CD14-positive monocyte (primary cell): ENCODE measurements at regions not wholly inside any gene's neighbourhood (a gene's known extent, or its start where the extent isn't known, plus 50 kb on each side); places are given as distances from the start of the nearest gene placed in this dataset.

ENCODE experiments used
- DNase-seq, 3 donors: peaks; one replicate each; pipeline ENCODE4 v3.0.0-alpha.2; 2011 to 2022
- H2AFZ ChIP-seq: 2 replicates; pipeline ENCODE4 v1.6.0; 2012; ENCODE audit warnings: mild to moderate bottlenecking, low read depth, low read length, inconsistent platforms; ENCODE audit not compliant: insufficient read depth, poor library complexity, severe bottlenecking
- H3K27ac ChIP-seq, 2 donors: 1 replicate in 1 of 2; 2 replicates in 1 of 2; pipeline ENCODE4 v1.5.1; 2012 to 2013; ENCODE audit warnings: low read length in 2 of 2, control low read depth in 1 of 2, inconsistent platforms in 1 of 2, low read depth in 1 of 2, mild to moderate bottlenecking in 1 of 2
- H3K27me3 ChIP-seq, 2 donors: one replicate each; pipeline versions ENCODE4 v1.6.0 to v1.6.1; 2011 to 2013; ENCODE audit warnings: low read length in 2 of 2; ENCODE audit not compliant: control insufficient read depth in 2 of 2, insufficient read depth in 2 of 2
- H3K36me3 ChIP-seq, 2 donors: replicated peaks in 1 of 2; 1 replicate in 1 of 2; 2 replicates in 1 of 2; pipeline versions ENCODE4 v1.5.1 to v1.6.1; 2012 to 2013; ENCODE audit warnings: low read length in 2 of 2, control low read depth in 1 of 2, inconsistent platforms in 1 of 2, mild to moderate bottlenecking in 1 of 2; ENCODE audit not compliant: insufficient read depth in 2 of 2, control insufficient read depth in 1 of 2
- H3K4me1 ChIP-seq, 2 donors: 1 replicate in 1 of 2; 2 replicates in 1 of 2; pipeline versions ENCODE4 v1.5.1 to v1.6.1; 2012 to 2013; ENCODE audit warnings: low read length in 2 of 2, control low read depth in 1 of 2, inconsistent platforms in 1 of 2, mild to moderate bottlenecking in 1 of 2, moderate library complexity in 1 of 2; ENCODE audit not compliant: insufficient read depth in 2 of 2, control insufficient read depth in 1 of 2
- H3K4me2 ChIP-seq: replicated peaks from 2 replicates; pipeline ENCODE3; 2012; ENCODE audit warnings: low read length, moderate library complexity, mild to moderate bottlenecking; ENCODE audit not compliant: poor library complexity, severe bottlenecking; ENCODE audit errors: extremely low read depth
- H3K4me3 ChIP-seq, 3 experiments: fragments of 200-600 bp in 1 of 3; sonication (generic) in 1 of 3; replicated peaks in 1 of 3; 1 replicate in 2 of 3; 2 replicates in 1 of 3; pipeline ENCODE4 v1.5.1; 2011 to 2013; ENCODE audit warnings: low read length in 3 of 3, mild to moderate bottlenecking in 3 of 3, control low read depth in 2 of 3, low read depth in 2 of 3, inconsistent platforms in 1 of 3, moderate library complexity in 1 of 3
- H3K79me2 ChIP-seq: 2 replicates; pipeline ENCODE4 v1.6.0; 2012; ENCODE audit warnings: mild to moderate bottlenecking, control low read depth, inconsistent platforms, low read length, moderate library complexity; ENCODE audit not compliant: insufficient read depth
- H3K9ac ChIP-seq: 2 replicates; pipeline ENCODE4 v1.6.0; 2017; ENCODE audit warnings: low read length, mild to moderate bottlenecking; ENCODE audit not compliant: insufficient read depth, poor library complexity, severe bottlenecking
- H3K9me3 ChIP-seq, 2 donors: replicated peaks in 1 of 2; 1 replicate in 1 of 2; 2 replicates in 1 of 2; pipeline versions ENCODE4 v1.5.1 to v1.6.1; 2012 to 2013; ENCODE audit warnings: low read length in 2 of 2, control low read depth in 1 of 2; ENCODE audit not compliant: control insufficient read depth in 1 of 2, insufficient read depth in 1 of 2
- H4K20me1 ChIP-seq: 2 replicates; pipeline ENCODE4 v1.6.0; 2012; ENCODE audit warnings: mild to moderate bottlenecking, low read length, control low read depth, moderate library complexity; ENCODE audit not compliant: insufficient read depth
- H3K27ac Mint-ChIP-seq, 7 donors: one replicate each; pipeline ENCODE4 v1.8.0; 2020; ENCODE audit warnings: mild to moderate bottlenecking in 7 of 7, mixed read lengths in 7 of 7, moderate library complexity in 6 of 7, inconsistent platforms in 2 of 7
- H3K27me3 Mint-ChIP-seq, 3 donors: one replicate each; pipeline ENCODE4 v1.8.0; 2021 to 2022; ENCODE audit warnings: low read depth in 3 of 3, mild to moderate bottlenecking in 3 of 3, mixed read lengths in 3 of 3, moderate library complexity in 3 of 3, inconsistent platforms in 1 of 3
- H3K36me3 Mint-ChIP-seq, 2 donors: one replicate each; pipeline ENCODE4 v1.8.0; 2020; ENCODE audit warnings: mixed read lengths in 2 of 2, inconsistent platforms in 1 of 2, mild to moderate bottlenecking in 1 of 2
- H3K4me1 Mint-ChIP-seq: one replicate; pipeline ENCODE4 v1.8.0; 2020; ENCODE audit warnings: mild to moderate bottlenecking, mixed read lengths
- H3K4me3 Mint-ChIP-seq, 2 donors: one replicate each; pipeline ENCODE4 v1.8.0; 2020; ENCODE audit warnings: mild to moderate bottlenecking in 2 of 2, mixed read lengths in 2 of 2, moderate library complexity in 1 of 2
- H3K9me3 Mint-ChIP-seq, 7 donors: one replicate each; pipeline ENCODE4 v1.8.0; 2020 to 2022; ENCODE audit warnings: mixed read lengths in 7 of 7, mild to moderate bottlenecking in 6 of 7, moderate library complexity in 6 of 7, inconsistent platforms in 2 of 7
- CTCF ChIP-seq: fragments of 200-600 bp; IDR thresholded peaks from one replicate; pipeline ENCODE4 v1.8.0; 2022; ENCODE audit warnings: antibody characterized with exemption, mild to moderate bottlenecking
- WGBS: methylation state at CpG from one replicate; pipeline ENCODE4 v1.1.5; 2013; ENCODE audit warnings: missing lambda C conversion rate; ENCODE audit not compliant: insufficient coverage; 5-methylcytosine and 5-hydroxymethylcytosine counted together
- intact Hi-C, 2 donors: fragments of 100-400 bp; cut with micrococcal nuclease; formaldehyde crosslinking; loops; one replicate each; pipeline versions ENCODE4 v1.15.0 to v1.15.1; 2023

DNA sequence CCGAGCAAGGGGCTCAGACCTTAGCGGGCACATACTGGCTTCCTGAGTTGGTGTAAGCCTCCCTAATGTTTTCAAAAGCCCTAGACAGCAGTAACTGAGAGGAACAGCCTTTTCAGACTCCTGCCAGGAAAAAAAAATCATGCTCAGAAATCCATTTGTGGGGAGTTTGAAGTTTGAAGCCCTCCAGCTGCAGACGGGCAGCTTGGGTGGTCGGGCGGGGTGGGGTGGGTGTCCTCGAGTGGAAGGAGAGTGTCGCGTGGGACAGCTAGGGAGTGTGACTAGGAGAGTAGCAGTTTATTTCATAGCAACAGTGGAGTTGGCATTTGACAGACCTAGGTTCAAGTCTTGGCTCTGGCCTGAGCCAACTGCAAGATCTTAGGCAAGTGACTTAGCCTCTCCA, 90.7 kb upstream of the PITX1 start:
- H3K4me3 ChIP-seq = no peak overlapping the region
- no peaks in the 10 kb centered on the region for H3K79me2 ChIP-seq
- WGBS = 88% methylated on average over 5 of the region's 8 CpGs
- no peaks in the 10 kb centered on the region for H3K4me1 Mint-ChIP-seq
- H3K9ac ChIP-seq = no peak overlapping the region
- H3K4me3 Mint-ChIP-seq = no peak overlapping the region
- no peaks in the 10 kb centered on the region for H3K36me3 ChIP-seq
- no peak for TF ChIP-seq CTCF
- H3K27ac ChIP-seq = no peak overlapping the region
- no peak overlapping the region for H2AFZ ChIP-seq
- no peak overlapping the region for H3K27ac Mint-ChIP-seq
- H4K20me1 ChIP-seq = no peaks in the 10 kb centered on the region
- no peaks in the 10 kb centered on the region for H3K9me3 Mint-ChIP-seq
- no peak overlapping the region for H3K4me2 ChIP-seq
- no peaks in the 10 kb centered on the region for H3K27me3 ChIP-seq
- DNase-seq = no peak
- no peaks in the 10 kb centered on the region for H3K4me1 ChIP-seq
- intact Hi-C loops = no loop called here
- no peaks in the 10 kb centered on the region for H3K36me3 Mint-ChIP-seq
- no peaks in the 10 kb centered on the region for H3K9me3 ChIP-seq
- H3K27me3 Mint-ChIP-seq = peaks cover 11 to 17% (median 11%) of the 10 kb centered on the region in 3 donors

DNA sequence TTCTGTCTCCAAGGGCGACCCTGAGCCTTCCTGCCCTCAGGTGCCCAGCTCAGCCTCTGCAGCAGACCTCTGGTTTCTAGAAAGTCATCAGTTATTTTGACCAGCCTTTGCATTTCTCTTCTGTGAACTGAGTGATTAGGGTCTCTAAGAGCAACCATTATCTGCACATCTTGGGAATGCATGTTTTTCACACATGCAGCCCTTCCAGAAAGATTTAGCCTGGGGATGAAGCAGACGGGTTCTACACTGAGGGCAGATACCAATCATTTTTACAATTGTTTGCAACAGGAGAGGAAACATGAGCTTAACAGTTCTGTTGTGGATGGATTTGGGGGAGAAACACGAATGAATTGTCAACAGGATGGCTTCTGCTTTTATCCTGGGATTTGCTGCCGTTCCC, 90.1 kb upstream of the PITX1 start:
- no peak overlapping the region for H3K4me2 ChIP-seq
- H2AFZ ChIP-seq = no peak overlapping the region

More for the DNA sequence above, 90.1 kb upstream of the PITX1 start:
- Mint-ChIP-seq H3K27me3 (peaks cover 8 to 14% (median 8%) of the 10 kb centered on the region in 3 donors), H3K4me1 (peaks cover 3% of the 10 kb centered on the region), H3K9me3 (no peaks in the 10 kb centered on the region), H3K4me3 (no peak overlapping the region), H3K27ac (no peak overlapping the region), H3K36me3 (no peaks in the 10 kb centered on the region)
- no peak for DNase-seq
- no peak overlapping the region for H3K27ac ChIP-seq
- H3K4me3 ChIP-seq = no peak overlapping the region
- H3K79me2 ChIP-seq = no peaks in the 10 kb centered on the region
- H3K9me3 ChIP-seq = no peaks in the 10 kb centered on the region
- H3K4me1 ChIP-seq = peaks cover 0 to 4% of the 10 kb centered on the region in 2 donors
- 78% methylated on average over 4 of the region's 4 CpGs for WGBS
- no peaks in the 10 kb centered on the region for H3K36me3 ChIP-seq
- H4K20me1 ChIP-seq = no peaks in the 10 kb centered on the region
- intact Hi-C loops = no loop called here
- TF ChIP-seq CTCF = no peak
- no peaks in the 10 kb centered on the region for H3K27me3 ChIP-seq
- H3K9ac ChIP-seq = no peak overlapping the region
